Stimulated activated CD4-positive, alpha-beta T cell treated with anti-CD3 and anti-CD28 coated beads, TNF-alpha, amount 100 ng/mL, for 48 hours (primary cell): ENCODE measurements at regions not wholly inside any gene's neighbourhood (a gene's known extent, or its start where the extent isn't known, plus 50 kb on each side); places are given as distances from the start of the nearest gene placed in this dataset.
"Not testable (repeated sequence)": the region's sequence is repeated elsewhere in the genome, so short reads cannot be mapped to it uniquely, and the experiment has no call there.

Experiments
- DNase-seq, 3 donors: peaks; one replicate each; pipeline ENCODE4 v3.0.0-alpha.2; 2020; ENCODE audit warnings: low read depth in 3 of 3

- no peak for DNase-seq
Measured at GRCh38 chr12:131249246-131250027, 295.7 kb downstream of the ADGRD1 start.

- DNase-seq: no peak
Measured at GRCh38 chr12:131250028-131250950, 296.6 kb downstream of the ADGRD1 start.

- no peak for DNase-seq
Measured at GRCh38 chr12:131250951-131251315, 297.2 kb downstream of the ADGRD1 start.

- DNase-seq: no peak
Measured at GRCh38 chr12:131251336-131252101, 297.8 kb downstream of the ADGRD1 start.

- no peak for DNase-seq
Measured at GRCh38 chr12:131253376-131254026, 299.8 kb downstream of the ADGRD1 start.

GRCh38 chr12:131254374-131254773 is 300.7 kb downstream of the ADGRD1 start:
- DNase-seq: no peak

- DNase-seq: no peak
Measured at GRCh38 chr12:131258398-131258797, 304.7 kb downstream of the ADGRD1 start.

- DNase-seq: no peak
Measured at GRCh38 chr12:131260251-131260905, 306.7 kb downstream of the ADGRD1 start.

- no peak for DNase-seq
Measured at GRCh38 chr12:131260954-131261353, 307.2 kb downstream of the ADGRD1 start.

GRCh38 chr12:131261906-131262305 is 308.2 kb downstream of the ADGRD1 start:
- DNase-seq: no peak

- DNase-seq: no peak
Measured at GRCh38 chr12:131263626-131264025, 309.9 kb downstream of the ADGRD1 start.

GRCh38 chr12:131264635-131265034 is 310.9 kb downstream of the ADGRD1 start:
- no peak for DNase-seq

- no peak for DNase-seq
Measured at GRCh38 chr12:131266591-131267467, 313.1 kb downstream of the ADGRD1 start.

- DNase-seq: no peak
Measured at GRCh38 chr12:131267576-131267975, 313.9 kb downstream of the ADGRD1 start.

GRCh38 chr12:131268123-131268522 is 314.4 kb downstream of the ADGRD1 start:
- not testable (repeated sequence) for DNase-seq

GRCh38 chr12:131268571-131268970 is 314.9 kb downstream of the ADGRD1 start:
- DNase-seq: not testable (repeated sequence)

GRCh38 chr12:131269551-131269950 is 315.8 kb downstream of the ADGRD1 start:
- DNase-seq: no peak

- not testable (repeated sequence) for DNase-seq
Measured at GRCh38 chr12:131269977-131270376, 316.3 kb downstream of the ADGRD1 start.

GRCh38 chr12:131271724-131272123 is 318.0 kb downstream of the ADGRD1 start:
- no peak for DNase-seq

- DNase-seq: not testable (repeated sequence)
Measured at GRCh38 chr12:131272283-131272814, 318.6 kb downstream of the ADGRD1 start.
